K562 (cell line): ENCODE measurements at regions not wholly inside any gene's neighbourhood (a gene's known extent, or its start where the extent isn't known, plus 50 kb on each side); places are given as distances from the start of the nearest gene placed in this dataset.

Source experiments
- MAZ ChIP-seq, 2 experiments: fragments of 450-650 bp in 1 of 2; sonication (generic) in 1 of 2; formaldehyde crosslinking; IDR thresholded peaks in 1 of 2; conservative IDR thresholded peaks in 1 of 2; 2 replicates each; pipeline versions ENCODE4 v1.4.0 to v1.5.0; 2020; ENCODE audit warnings: mild to moderate bottlenecking in 1 of 2, missing genetic modification reagents in 1 of 2
- SETDB1 ChIP-seq: IDR thresholded peaks from one replicate; pipeline ENCODE4 v1.6.1; 2012; ENCODE audit warnings: low read length, control low read depth, inconsistent platforms
- ZNF133 ChIP-seq: fragments of 250-450 bp; sonication (Bioruptor Pico); IDR thresholded peaks from 2 replicates; pipeline ENCODE4 v1.4.0; 2020; ENCODE audit warnings: mild to moderate bottlenecking
- TF ChIP-seq, protein P1 (sequence below): fragments of 200-800 bp; sonication (Bioruptor generic); IDR thresholded peaks from 2 replicates; pipeline ENCODE4 v1.6.1; 2016; ENCODE audit warnings: missing genetic modification characterization, missing compliant biosample characterization

DNA sequence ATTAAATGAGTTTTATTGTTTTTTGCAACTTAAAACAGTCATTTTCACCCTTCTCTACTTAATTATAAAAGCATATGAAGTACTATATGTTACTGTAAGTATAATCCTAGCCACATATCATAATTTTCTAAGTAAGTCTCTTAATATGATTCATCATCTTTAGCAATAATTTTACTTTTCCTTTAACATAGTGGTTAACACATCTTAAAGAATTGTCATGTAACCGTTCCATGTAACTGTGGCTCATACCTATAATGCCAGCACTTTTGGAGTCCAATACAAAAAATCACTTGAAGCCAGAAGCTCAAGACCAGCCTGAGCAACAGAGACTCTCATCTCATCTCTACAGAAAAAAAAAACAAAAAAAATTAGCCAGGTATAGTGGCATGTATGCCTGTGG, 260.6 kb upstream of the DUSP10 start:
- no peak for TF ChIP-seq SETDB1
- no peak for TF ChIP-seq ZNF133 (CRISPR knock-in tag)
- TF ChIP-seq MAZ (CRISPR knock-in tag; conservative IDR thresholded peaks at IDR 0.05 in 1 of 2, IDR thresholded peaks at IDR 0.05 in 1 of 2): no peak
- TF ChIP-seq, protein P1, sequence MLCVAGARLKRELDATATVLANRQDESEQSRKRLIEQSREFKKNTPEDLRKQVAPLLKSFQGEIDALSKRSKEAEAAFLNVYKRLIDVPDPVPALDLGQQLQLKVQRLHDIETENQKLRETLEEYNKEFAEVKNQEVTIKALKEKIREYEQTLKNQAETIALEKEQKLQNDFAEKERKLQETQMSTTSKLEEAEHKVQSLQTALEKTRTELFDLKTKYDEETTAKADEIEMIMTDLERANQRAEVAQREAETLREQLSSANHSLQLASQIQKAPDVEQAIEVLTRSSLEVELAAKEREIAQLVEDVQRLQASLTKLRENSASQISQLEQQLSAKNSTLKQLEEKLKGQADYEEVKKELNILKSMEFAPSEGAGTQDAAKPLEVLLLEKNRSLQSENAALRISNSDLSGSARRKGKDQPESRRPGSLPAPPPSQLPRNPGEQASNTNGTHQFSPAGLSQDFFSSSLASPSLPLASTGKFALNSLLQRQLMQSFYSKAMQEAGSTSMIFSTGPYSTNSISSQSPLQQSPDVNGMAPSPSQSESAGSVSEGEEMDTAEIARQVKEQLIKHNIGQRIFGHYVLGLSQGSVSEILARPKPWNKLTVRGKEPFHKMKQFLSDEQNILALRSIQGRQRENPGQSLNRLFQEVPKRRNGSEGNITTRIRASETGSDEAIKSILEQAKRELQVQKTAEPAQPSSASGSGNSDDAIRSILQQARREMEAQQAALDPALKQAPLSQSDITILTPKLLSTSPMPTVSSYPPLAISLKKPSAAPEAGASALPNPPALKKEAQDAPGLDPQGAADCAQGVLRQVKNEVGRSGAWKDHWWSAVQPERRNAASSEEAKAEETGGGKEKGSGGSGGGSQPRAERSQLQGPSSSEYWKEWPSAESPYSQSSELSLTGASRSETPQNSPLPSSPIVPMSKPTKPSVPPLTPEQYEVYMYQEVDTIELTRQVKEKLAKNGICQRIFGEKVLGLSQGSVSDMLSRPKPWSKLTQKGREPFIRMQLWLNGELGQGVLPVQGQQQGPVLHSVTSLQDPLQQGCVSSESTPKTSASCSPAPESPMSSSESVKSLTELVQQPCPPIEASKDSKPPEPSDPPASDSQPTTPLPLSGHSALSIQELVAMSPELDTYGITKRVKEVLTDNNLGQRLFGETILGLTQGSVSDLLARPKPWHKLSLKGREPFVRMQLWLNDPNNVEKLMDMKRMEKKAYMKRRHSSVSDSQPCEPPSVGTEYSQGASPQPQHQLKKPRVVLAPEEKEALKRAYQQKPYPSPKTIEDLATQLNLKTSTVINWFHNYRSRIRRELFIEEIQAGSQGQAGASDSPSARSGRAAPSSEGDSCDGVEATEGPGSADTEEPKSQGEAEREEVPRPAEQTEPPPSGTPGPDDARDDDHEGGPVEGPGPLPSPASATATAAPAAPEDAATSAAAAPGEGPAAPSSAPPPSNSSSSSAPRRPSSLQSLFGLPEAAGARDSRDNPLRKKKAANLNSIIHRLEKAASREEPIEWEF: no peak
